T-helper 2 cell treated with Interferon-gamma antibody and Interleukin-4, amounts not matched to agents 5 μg/mL and 100 μg/mL, for 36 hours (primary cell): ENCODE measurements at regions not wholly inside any gene's neighbourhood (a gene's known extent, or its start where the extent isn't known, plus 50 kb on each side); places are given as distances from the start of the nearest gene placed in this dataset.

Experiments used
- DNase-seq: peaks from one replicate; pipeline ENCODE4 v3.0.0; 2021; ENCODE audit warnings: low spot score
- H3K27ac Mint-ChIP-seq: one replicate; pipeline ENCODE4 v1.8.0; 2021; ENCODE audit warnings: mild to moderate bottlenecking, mixed read lengths
- H3K27me3 Mint-ChIP-seq: one replicate; pipeline ENCODE4 v1.8.0; 2021; ENCODE audit warnings: low read depth, mixed read lengths
- H3K36me3 Mint-ChIP-seq: one replicate; pipeline ENCODE4 v1.8.0; 2021; ENCODE audit warnings: low read depth, mixed read lengths
- H3K4me1 Mint-ChIP-seq: one replicate; pipeline ENCODE4 v1.8.0; 2021; ENCODE audit warnings: low read depth, mixed read lengths
- H3K4me3 Mint-ChIP-seq: one replicate; pipeline ENCODE4 v1.8.0; 2022; ENCODE audit warnings: mild to moderate bottlenecking, moderate library complexity, mixed read lengths
- H3K9me3 Mint-ChIP-seq: one replicate; pipeline ENCODE4 v1.8.0; 2021; ENCODE audit warnings: mixed read lengths

GRCh38 chr2:200013906-200014305 lies 58.5 kb downstream of the MAIP1 start:
- Mint-ChIP-seq H3K4me1 (no peaks in the 10 kb centered on the region), H3K27ac (no peak overlapping the region), H3K9me3 (no peaks in the 10 kb centered on the region), H3K4me3 (no peak overlapping the region), H3K27me3 (peaks cover 9% of the 10 kb centered on the region), H3K36me3 (no peaks in the 10 kb centered on the region)
- DNase-seq: no peak

DNA sequence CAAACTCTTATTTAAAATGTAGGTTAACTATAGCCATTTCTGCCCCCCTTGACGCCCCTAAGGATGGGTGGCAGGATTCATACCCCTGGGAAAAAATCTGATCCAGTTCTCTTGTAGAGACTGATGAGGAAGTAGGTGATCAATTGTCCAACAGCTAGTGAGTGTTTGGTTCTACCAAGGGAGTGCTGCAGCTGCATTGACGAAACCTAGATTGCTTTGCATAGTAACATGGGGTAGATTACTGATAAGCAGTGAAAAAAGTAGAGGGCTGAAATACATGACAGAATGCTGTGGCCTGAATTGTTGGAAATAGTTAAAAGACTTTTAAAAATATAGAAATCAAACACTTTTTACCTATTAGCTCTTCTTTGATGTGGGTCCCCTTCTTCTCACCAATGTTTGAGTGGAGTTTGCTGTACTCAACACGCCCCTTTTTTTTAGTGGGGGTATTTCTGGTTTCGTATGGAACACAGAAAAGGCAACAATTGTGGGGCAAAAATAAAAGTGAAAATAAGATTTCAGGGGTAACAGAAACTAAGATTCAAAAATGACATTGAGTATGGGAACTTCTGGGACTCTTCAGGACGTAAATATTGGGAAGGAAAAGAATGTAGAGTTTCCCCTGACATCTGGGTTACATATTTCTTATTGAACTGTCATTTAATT lies 66.2 kb downstream of the MAIP1 start:
- Mint-ChIP-seq H3K9me3 (no peaks in the 10 kb centered on the region), H3K36me3 (no peaks in the 10 kb centered on the region), H3K4me1 (peaks cover 2% of the 10 kb centered on the region), H3K27me3 (peaks cover 10% of the 10 kb centered on the region), H3K27ac (no peak overlapping the region), H3K4me3 (no peak overlapping the region)
- no peak for DNase-seq

- no peak overlapping the region for H3K27ac Mint-ChIP-seq
- no peak for DNase-seq
- H3K4me1 Mint-ChIP-seq: peaks cover 2% of the 10 kb centered on the region
- H3K27me3 Mint-ChIP-seq: peaks cover 10% of the 10 kb centered on the region
- H3K9me3 Mint-ChIP-seq: no peaks in the 10 kb centered on the region
- H3K36me3 Mint-ChIP-seq: no peaks in the 10 kb centered on the region
- no peak overlapping the region for H3K4me3 Mint-ChIP-seq
Measured at GRCh38 chr2:200022511-200022910, 67.1 kb downstream of the MAIP1 start.

GRCh38 chr2:200023570-200023969 lies 68.2 kb downstream of the MAIP1 start:
- Mint-ChIP-seq H3K27ac (no peak overlapping the region), H3K9me3 (no peaks in the 10 kb centered on the region)

GRCh38 chr2:200025717-200026116 lies 70.3 kb downstream of the MAIP1 start:
- H3K9me3 Mint-ChIP-seq: no peaks in the 10 kb centered on the region
- H3K4me1 Mint-ChIP-seq: peaks cover 2% of the 10 kb centered on the region
- H3K27me3 Mint-ChIP-seq: peaks cover 3% of the 10 kb centered on the region
- DNase-seq: no peak
- H3K4me3 Mint-ChIP-seq: no peak overlapping the region
- no peaks in the 10 kb centered on the region for H3K36me3 Mint-ChIP-seq
- no peak overlapping the region for H3K27ac Mint-ChIP-seq

More at GRCh38 chr2:200023570-200023969, 68.2 kb downstream of the MAIP1 start:
- H3K4me1 Mint-ChIP-seq: peaks cover 2% of the 10 kb centered on the region
- no peaks in the 10 kb centered on the region for H3K36me3 Mint-ChIP-seq
- H3K4me3 Mint-ChIP-seq: no peak overlapping the region
- peaks cover 6% of the 10 kb centered on the region for H3K27me3 Mint-ChIP-seq
- DNase-seq: no peak

- no peaks in the 10 kb centered on the region for H3K9me3 Mint-ChIP-seq
- peaks cover 2% of the 10 kb centered on the region for H3K4me1 Mint-ChIP-seq
- H3K27me3 Mint-ChIP-seq: peaks cover 3% of the 10 kb centered on the region
- DNase-seq: no peak
- H3K4me3 Mint-ChIP-seq: no peak overlapping the region
- no peak overlapping the region for H3K27ac Mint-ChIP-seq
- no peaks in the 10 kb centered on the region for H3K36me3 Mint-ChIP-seq
Measured at GRCh38 chr2:200026332-200027230, 71.2 kb downstream of the MAIP1 start.

DNA sequence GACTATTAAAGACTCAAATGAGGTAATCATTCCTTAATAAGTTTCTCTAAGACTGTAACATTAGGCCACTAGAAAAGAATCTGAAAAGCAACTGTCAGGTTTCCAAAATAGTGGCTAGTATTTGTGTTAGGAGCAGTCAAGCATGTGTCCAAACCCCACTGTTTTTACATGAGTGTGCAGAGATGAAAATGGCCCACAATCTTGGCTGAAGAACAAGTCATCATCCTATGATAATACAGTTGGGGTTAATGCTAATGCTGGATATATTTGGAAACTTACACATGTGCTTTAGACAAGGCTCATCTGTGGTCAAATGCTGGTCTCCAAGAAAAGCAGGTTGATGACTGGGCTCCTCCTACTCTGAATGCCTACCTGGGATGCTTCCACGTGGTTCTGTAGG lies 73.6 kb downstream of the MAIP1 start:
- no peaks in the 10 kb centered on the region for H3K9me3 Mint-ChIP-seq
- no peak for DNase-seq
- H3K4me1 Mint-ChIP-seq: no peaks in the 10 kb centered on the region
- peaks cover 6% of the 10 kb centered on the region for H3K27me3 Mint-ChIP-seq
- no peak overlapping the region for H3K27ac Mint-ChIP-seq
- no peaks in the 10 kb centered on the region for H3K36me3 Mint-ChIP-seq
- H3K4me3 Mint-ChIP-seq: no peak overlapping the region

DNA sequence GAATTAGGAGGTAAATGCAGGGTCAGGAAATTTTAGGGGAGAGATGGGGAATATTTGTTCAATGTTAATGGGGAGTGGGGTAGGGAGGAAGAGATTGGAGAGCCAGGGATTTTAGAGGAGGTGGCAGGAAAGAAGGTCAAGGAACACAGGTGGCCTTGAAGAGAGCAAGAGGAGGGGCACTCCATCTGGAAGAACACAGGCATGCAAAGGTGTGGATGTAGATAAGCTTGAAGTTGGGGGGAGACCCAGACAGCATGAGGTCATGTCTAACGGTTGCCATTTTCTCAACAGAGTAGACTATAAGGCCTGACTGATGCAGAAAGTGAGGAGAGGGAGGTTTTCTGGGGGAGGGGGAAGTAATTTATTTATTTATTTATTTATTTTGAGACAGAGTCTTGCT lies 77.5 kb downstream of the MAIP1 start:
- no peak for DNase-seq
- Mint-ChIP-seq H3K4me3 (no peak overlapping the region), H3K4me1 (no peaks in the 10 kb centered on the region), H3K27ac (no peak overlapping the region), H3K27me3 (peaks cover 10% of the 10 kb centered on the region), H3K9me3 (no peaks in the 10 kb centered on the region), H3K36me3 (no peaks in the 10 kb centered on the region)

- DNase-seq: no peak
- no peak overlapping the region for H3K27ac Mint-ChIP-seq
- no peaks in the 10 kb centered on the region for H3K9me3 Mint-ChIP-seq
- no peaks in the 10 kb centered on the region for H3K4me1 Mint-ChIP-seq
- H3K27me3 Mint-ChIP-seq: peaks cover 7% of the 10 kb centered on the region
- H3K4me3 Mint-ChIP-seq: no peak overlapping the region
- H3K36me3 Mint-ChIP-seq: no peaks in the 10 kb centered on the region
Measured at GRCh38 chr2:200033929-200034328, 78.5 kb downstream of the MAIP1 start.

- Mint-ChIP-seq H3K4me3 (no peak overlapping the region), H3K9me3 (no peaks in the 10 kb centered on the region), H3K27me3 (peaks cover 7% of the 10 kb centered on the region), H3K4me1 (no peaks in the 10 kb centered on the region), H3K36me3 (no peaks in the 10 kb centered on the region), H3K27ac (no peak overlapping the region)
- no peak for DNase-seq
Measured at GRCh38 chr2:200034816-200035215, 79.4 kb downstream of the MAIP1 start.

- DNase-seq: no peak
- Mint-ChIP-seq H3K4me3 (no peak overlapping the region), H3K27ac (no peak overlapping the region), H3K36me3 (no peaks in the 10 kb centered on the region), H3K27me3 (peaks cover 10% of the 10 kb centered on the region), H3K4me1 (no peaks in the 10 kb centered on the region), H3K9me3 (no peaks in the 10 kb centered on the region)
Measured at GRCh38 chr2:200039724-200040650, 84.6 kb downstream of the MAIP1 start.

DNA sequence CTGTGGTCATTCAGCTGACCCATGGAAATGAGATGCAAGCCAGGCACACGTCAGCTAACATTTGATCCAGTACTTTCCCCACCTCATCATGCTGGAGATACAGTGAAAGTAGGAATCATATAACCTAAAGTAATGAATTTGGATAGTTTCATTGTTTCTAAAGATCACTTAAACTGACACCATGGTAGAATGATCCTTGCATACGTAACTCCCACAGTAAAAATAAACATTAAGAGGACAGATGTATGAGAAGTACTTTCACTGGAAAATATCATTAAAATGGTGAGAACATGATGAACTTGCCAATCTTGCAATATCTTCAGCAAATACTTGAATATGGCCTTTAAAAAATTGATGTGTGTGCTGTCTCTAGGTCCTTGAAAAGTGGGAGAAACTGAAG lies 85.4 kb downstream of the MAIP1 start:
- peaks cover 8% of the 10 kb centered on the region for H3K27me3 Mint-ChIP-seq
- H3K36me3 Mint-ChIP-seq: no peaks in the 10 kb centered on the region
- H3K4me1 Mint-ChIP-seq: no peaks in the 10 kb centered on the region
- no peak overlapping the region for H3K4me3 Mint-ChIP-seq
- DNase-seq: no peak
- no peak overlapping the region for H3K27ac Mint-ChIP-seq
- no peaks in the 10 kb centered on the region for H3K9me3 Mint-ChIP-seq

DNA sequence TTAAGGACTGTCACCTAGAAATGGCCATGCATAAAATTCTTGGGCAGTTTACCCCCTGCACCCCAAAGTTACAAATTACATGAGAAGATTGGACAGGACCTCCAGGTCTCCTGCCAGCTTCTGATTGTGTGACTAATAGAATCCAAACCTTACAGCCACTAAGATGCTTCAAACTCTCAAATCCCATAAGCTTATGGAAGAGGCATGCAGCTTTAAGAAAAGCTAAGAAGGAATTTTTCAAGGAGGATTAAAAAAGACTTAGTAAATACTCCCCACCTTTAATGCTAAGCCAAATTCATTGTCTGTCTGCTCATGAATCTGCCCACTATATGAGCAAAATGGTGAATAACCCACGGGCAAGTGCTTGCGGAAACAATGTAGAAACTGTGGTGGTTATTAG lies 86.3 kb downstream of the MAIP1 start:
- Mint-ChIP-seq H3K27ac (no peak overlapping the region), H3K9me3 (peaks cover 7% of the 10 kb centered on the region), H3K4me1 (no peaks in the 10 kb centered on the region), H3K27me3 (peaks cover 8% of the 10 kb centered on the region), H3K36me3 (no peaks in the 10 kb centered on the region), H3K4me3 (no peak overlapping the region)
- no peak for DNase-seq
